ENCODE measurements at regions not wholly inside any gene's neighbourhood (a gene's known extent, or its start where the extent isn't known, plus 50 kb on each side); places are given as distances from the start of the nearest gene placed in this dataset.

DNA sequence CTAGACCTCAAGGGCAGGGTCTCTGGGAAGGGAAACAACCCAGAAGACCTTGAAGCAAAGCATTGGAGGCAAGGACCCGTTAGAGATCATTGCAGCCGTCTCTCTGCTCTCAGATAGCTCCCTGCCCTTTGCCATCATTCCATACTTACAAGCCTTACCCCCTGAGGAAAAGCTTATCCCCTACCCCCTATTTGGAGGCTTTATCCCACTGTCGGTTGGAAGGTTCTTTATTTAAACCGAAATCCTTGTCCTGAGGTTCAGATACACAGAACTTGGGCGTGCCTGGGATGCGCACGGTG, 84.4 kb downstream of the EFNB1 start:
- no peak overlapping the region for H3K27ac ChIP-seq (ENCODE audit: low read length)
- H3K36me3 ChIP-seq (ENCODE audit: control insufficient read depth in 2 of 2, extremely low read depth in 1 of 2, insufficient read depth in 1 of 2, low read length in 1 of 2): no peaks in the 10 kb centered on the region
- no peaks in the 10 kb centered on the region for H3K36me3 Mint-ChIP-seq
- H3K4me1 Mint-ChIP-seq: no peaks in the 10 kb centered on the region
- no peak overlapping the region for H3K4me3 ChIP-seq (ENCODE audit: control insufficient read depth in 1 of 2, extremely low read depth in 1 of 2, low read length in 1 of 2)
- peaks cover 6 to 38% of the 10 kb centered on the region in 2 donors for H3K27me3 Mint-ChIP-seq
- no peaks in the 10 kb centered on the region for H3K9me3 Mint-ChIP-seq
- H3K27me3 ChIP-seq (replicated peaks in 1 of 2; ENCODE audit: control insufficient read depth in 2 of 2, extremely low read depth in 1 of 2, insufficient read depth in 2 of 2, low read length in 1 of 2): peaks cover 0 to 3% of the 10 kb centered on the region in 2 experiments
- ChIA-PET POLR2A (no interaction called here), CTCF (no interaction called here)
- 67% methylated on average over 2 of the region's 7 CpGs for WGBS (ENCODE audit: insufficient coverage)
- no peaks in the 10 kb centered on the region for H3K4me1 ChIP-seq (ENCODE audit: control insufficient read depth in 1 of 2, extremely low read depth in 1 of 2, insufficient read depth in 2 of 2, low read length in 2 of 2)
- no peak overlapping the region for H3K4me3 Mint-ChIP-seq
- no peaks in the 10 kb centered on the region for H3K9me3 ChIP-seq
- H3K27ac Mint-ChIP-seq: no peak overlapping the region
- DNase-seq: no peak
- ATAC-seq (replicated peaks in 1 of 4): no peak

DNA sequence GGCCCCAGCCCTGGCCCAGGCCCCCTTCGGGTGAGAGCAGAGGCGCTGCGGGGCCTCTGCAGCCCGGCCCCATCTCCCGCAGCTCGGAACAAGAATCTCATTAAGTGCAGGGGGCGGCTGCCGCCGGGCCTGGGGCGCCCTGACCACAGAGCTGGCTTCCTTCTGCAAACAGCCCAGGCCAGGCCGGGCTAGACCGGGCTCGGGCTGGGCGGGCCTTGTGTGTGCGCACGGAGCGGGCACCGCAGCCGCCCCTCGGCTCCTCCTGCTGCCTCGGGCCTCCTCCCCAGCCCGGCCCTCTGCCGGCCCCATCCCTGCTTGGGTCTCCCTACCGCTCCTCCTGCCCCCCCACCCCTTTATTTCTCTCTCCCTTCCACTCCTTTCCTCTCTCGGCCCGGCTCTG, 83.3 kb downstream of the EFNB1 start:
- DNase-seq: no peak
- no peak for ATAC-seq (replicated peaks in 1 of 4)
- Histone ChIP-seq H3K4me1 (ENCODE audit: control insufficient read depth in 1 of 2, extremely low read depth in 1 of 2, insufficient read depth in 2 of 2, low read length in 2 of 2) (no peaks in the 10 kb centered on the region), H3K36me3 (ENCODE audit: control insufficient read depth in 2 of 2, extremely low read depth in 1 of 2, insufficient read depth in 1 of 2, low read length in 1 of 2) (no peaks in the 10 kb centered on the region), H3K27me3 (replicated peaks in 1 of 2; ENCODE audit: control insufficient read depth in 2 of 2, extremely low read depth in 1 of 2, insufficient read depth in 2 of 2, low read length in 1 of 2) (peaks cover 0 to 3% of the 10 kb centered on the region in 2 experiments), H3K4me3 (ENCODE audit: control insufficient read depth in 1 of 2, extremely low read depth in 1 of 2, low read length in 1 of 2) (no peak overlapping the region), H3K27ac (ENCODE audit: low read length) (no peak overlapping the region), H3K9me3 (no peaks in the 10 kb centered on the region)
- Mint-ChIP-seq H3K4me1 (no peaks in the 10 kb centered on the region), H3K36me3 (no peaks in the 10 kb centered on the region), H3K27ac (no peak overlapping the region), H3K9me3 (no peaks in the 10 kb centered on the region), H3K4me3 (no peak overlapping the region), H3K27me3 (peaks cover 6 to 38% of the 10 kb centered on the region in 2 donors)
- ChIA-PET CTCF (no interaction called here), POLR2A (no interaction called here)
- 28% methylated on average over 17 of the region's 26 CpGs for WGBS (ENCODE audit: insufficient coverage)

DNA sequence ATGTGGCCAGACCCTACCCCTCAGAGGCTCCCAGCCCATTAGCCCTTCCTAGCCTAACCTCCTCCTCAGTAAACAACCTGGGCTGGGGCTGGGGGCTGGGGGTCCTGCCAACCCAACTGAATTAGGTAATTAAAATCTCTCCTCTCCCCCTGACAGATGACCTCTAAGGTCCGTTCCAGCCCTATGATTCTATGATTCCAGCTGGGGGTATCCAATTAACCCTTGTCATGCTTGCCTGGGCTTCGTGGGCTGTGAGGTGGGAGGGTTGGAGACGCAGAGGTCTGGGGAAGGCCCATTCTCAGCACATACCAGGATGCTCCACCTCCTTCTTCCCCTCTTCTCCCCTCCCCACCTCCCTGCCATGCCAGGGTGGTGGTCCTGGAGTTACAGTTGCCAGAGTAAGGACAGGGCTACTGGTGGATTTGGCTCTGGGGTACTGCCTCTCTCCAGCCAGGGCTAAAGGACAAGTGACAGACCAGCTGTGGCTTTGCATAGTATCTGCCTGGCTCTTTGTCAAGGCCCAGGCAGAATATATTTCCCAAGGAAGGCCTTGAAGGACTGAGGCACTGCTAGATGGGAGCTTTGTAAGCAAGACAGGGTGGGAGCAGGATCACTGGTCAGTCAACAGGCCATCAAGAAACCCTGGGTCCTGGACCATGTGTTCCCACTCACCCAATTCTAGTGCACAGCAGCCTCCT, 82.1 kb downstream of the EFNB1 start:
- no CpG with 5 or more reads among the region's 3 CpGs for WGBS (ENCODE audit: insufficient coverage)

GRCh38 chrX:68909945-68910344, 81.1 kb downstream of the EFNB1 start:
- ChIA-PET POLR2A (no interaction called here), CTCF (no interaction called here)
- Mint-ChIP-seq H3K27ac (no peak overlapping the region), H3K9me3 (no peaks in the 10 kb centered on the region), H3K36me3 (no peaks in the 10 kb centered on the region), H3K27me3 (peaks cover 6 to 29% of the 10 kb centered on the region in 2 donors), H3K4me1 (no peaks in the 10 kb centered on the region), H3K4me3 (no peak overlapping the region)
- Histone ChIP-seq H3K9me3 (no peaks in the 10 kb centered on the region), H3K4me1 (ENCODE audit: control insufficient read depth in 1 of 2, extremely low read depth in 1 of 2, insufficient read depth in 2 of 2, low read length in 2 of 2) (no peaks in the 10 kb centered on the region), H3K27me3 (replicated peaks in 1 of 2; ENCODE audit: control insufficient read depth in 2 of 2, extremely low read depth in 1 of 2, insufficient read depth in 2 of 2, low read length in 1 of 2) (peaks cover 0 to 3% of the 10 kb centered on the region in 2 experiments), H3K27ac (ENCODE audit: low read length) (no peak overlapping the region), H3K36me3 (ENCODE audit: control insufficient read depth in 2 of 2, extremely low read depth in 1 of 2, insufficient read depth in 1 of 2, low read length in 1 of 2) (no peaks in the 10 kb centered on the region), H3K4me3 (ENCODE audit: control insufficient read depth in 1 of 2, extremely low read depth in 1 of 2, low read length in 1 of 2) (no peak overlapping the region)
- DNase-seq (no peak), ATAC-seq (replicated peaks in 1 of 4) (no peak)
- WGBS (ENCODE audit: insufficient coverage): no CpG with 5 or more reads among the region's 2 CpGs

More for the DNA sequence above, 82.1 kb downstream of the EFNB1 start:
- Mint-ChIP-seq H3K27me3 (peaks cover 6 to 33% of the 10 kb centered on the region in 2 donors), H3K9me3 (no peaks in the 10 kb centered on the region), H3K27ac (no peak overlapping the region), H3K4me1 (no peaks in the 10 kb centered on the region), H3K36me3 (no peaks in the 10 kb centered on the region), H3K4me3 (no peak overlapping the region)
- Histone ChIP-seq H3K36me3 (ENCODE audit: control insufficient read depth in 2 of 2, extremely low read depth in 1 of 2, insufficient read depth in 1 of 2, low read length in 1 of 2) (no peaks in the 10 kb centered on the region), H3K27me3 (replicated peaks in 1 of 2; ENCODE audit: control insufficient read depth in 2 of 2, extremely low read depth in 1 of 2, insufficient read depth in 2 of 2, low read length in 1 of 2) (peaks cover 0 to 3% of the 10 kb centered on the region in 2 experiments), H3K4me1 (ENCODE audit: control insufficient read depth in 1 of 2, extremely low read depth in 1 of 2, insufficient read depth in 2 of 2, low read length in 2 of 2) (no peaks in the 10 kb centered on the region), H3K9me3 (no peaks in the 10 kb centered on the region), H3K27ac (ENCODE audit: low read length) (no peak overlapping the region), H3K4me3 (ENCODE audit: control insufficient read depth in 1 of 2, extremely low read depth in 1 of 2, low read length in 1 of 2) (no peak overlapping the region)
- POLR2A ChIA-PET: no interaction called here
- DNase-seq: no peak
- no peak for ATAC-seq (replicated peaks in 1 of 4)
- CTCF ChIA-PET: interaction anchor here in 1 of 2 donors (0.5 kb wide), 1 partner anchor 23 kb away, joined by 7 read pairs; no protein-coding TSS in a partner anchor

- Histone ChIP-seq H3K27me3 (replicated peaks in 1 of 2; ENCODE audit: control insufficient read depth in 2 of 2, extremely low read depth in 1 of 2, insufficient read depth in 2 of 2, low read length in 1 of 2) (peaks cover 0 to 3% of the 10 kb centered on the region in 2 experiments), H3K36me3 (ENCODE audit: control insufficient read depth in 2 of 2, extremely low read depth in 1 of 2, insufficient read depth in 1 of 2, low read length in 1 of 2) (no peaks in the 10 kb centered on the region), H3K4me3 (ENCODE audit: control insufficient read depth in 1 of 2, extremely low read depth in 1 of 2, low read length in 1 of 2) (no peak overlapping the region), H3K9me3 (no peaks in the 10 kb centered on the region), H3K27ac (ENCODE audit: low read length) (no peak overlapping the region), H3K4me1 (ENCODE audit: control insufficient read depth in 1 of 2, extremely low read depth in 1 of 2, insufficient read depth in 2 of 2, low read length in 2 of 2) (no peaks in the 10 kb centered on the region)
- Mint-ChIP-seq H3K36me3 (no peaks in the 10 kb centered on the region), H3K27me3 (peaks cover 3 to 21% of the 10 kb centered on the region in 2 donors), H3K4me1 (no peaks in the 10 kb centered on the region), H3K4me3 (no peak overlapping the region), H3K9me3 (no peaks in the 10 kb centered on the region), H3K27ac (no peak overlapping the region)
- 80% methylated on average over 2 of the region's 5 CpGs for WGBS (ENCODE audit: insufficient coverage)
- DNase-seq (no peak), ATAC-seq (replicated peaks in 1 of 4) (no peak)
- ChIA-PET POLR2A (no interaction called here), CTCF (no interaction called here)
Observed at GRCh38 chrX:68908071-68908470, 79.2 kb downstream of the EFNB1 start.

DNA sequence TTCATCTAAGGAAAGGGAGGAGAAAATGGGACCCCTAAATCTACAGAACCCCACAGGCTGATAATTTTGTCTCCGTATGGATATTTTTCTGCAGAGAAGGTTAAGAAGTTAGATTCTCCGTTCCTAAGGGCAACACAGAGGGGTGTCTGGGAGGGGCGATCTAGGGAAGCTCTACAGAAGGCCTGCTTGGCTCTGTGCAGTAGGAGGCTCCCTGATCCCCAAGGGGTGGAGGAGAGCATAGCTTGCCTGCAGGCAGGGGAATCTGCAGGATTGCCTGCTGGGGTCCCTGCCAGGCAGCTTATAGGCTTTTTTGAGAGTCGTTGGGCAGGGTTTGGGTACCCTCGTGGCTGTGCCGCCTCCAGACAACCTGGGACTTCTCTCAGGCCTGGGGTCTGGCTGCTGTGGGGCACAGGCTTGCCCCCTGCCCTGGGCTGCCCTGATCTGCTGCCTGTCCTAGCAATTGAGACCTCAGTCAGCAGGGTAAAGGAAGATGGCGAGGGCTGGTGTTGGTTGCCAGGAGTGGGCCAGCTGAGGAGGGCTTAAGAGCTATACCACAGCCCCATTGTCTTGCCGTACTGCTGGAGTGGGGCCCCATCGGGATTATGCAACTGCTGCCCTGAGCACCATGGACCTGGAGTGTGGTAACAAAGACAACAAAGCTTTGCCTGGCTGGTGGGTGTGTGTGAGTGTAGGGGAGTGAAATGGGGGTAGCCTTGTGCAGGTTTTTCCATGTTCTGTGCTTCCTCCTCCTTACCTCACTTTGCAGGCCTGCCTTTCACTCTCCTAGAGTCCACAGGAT, 74.1 kb downstream of the EFNB1 start:
- H3K27ac ChIP-seq (ENCODE audit: low read length): no peak overlapping the region
- Mint-ChIP-seq H3K36me3 (no peaks in the 10 kb centered on the region), H3K27ac (no peak overlapping the region), H3K9me3 (no peaks in the 10 kb centered on the region), H3K27me3 (no peaks in the 10 kb centered on the region), H3K4me3 (no peak overlapping the region), H3K4me1 (no peaks in the 10 kb centered on the region)
- WGBS (ENCODE audit: insufficient coverage): 80% methylated on average over 3 of the region's 9 CpGs
- H3K27me3 ChIP-seq (replicated peaks in 1 of 2; ENCODE audit: control insufficient read depth in 2 of 2, extremely low read depth in 1 of 2, insufficient read depth in 2 of 2, low read length in 1 of 2): no peaks in the 10 kb centered on the region
- H3K9me3 ChIP-seq: no peaks in the 10 kb centered on the region
- POLR2A ChIA-PET: no interaction called here
- no peak overlapping the region for H3K4me3 ChIP-seq (ENCODE audit: control insufficient read depth in 1 of 2, extremely low read depth in 1 of 2, low read length in 1 of 2)
- DNase-seq (no peak), ATAC-seq (replicated peaks in 1 of 4) (no peak)
- no peaks in the 10 kb centered on the region for H3K36me3 ChIP-seq (ENCODE audit: control insufficient read depth in 2 of 2, extremely low read depth in 1 of 2, insufficient read depth in 1 of 2, low read length in 1 of 2)
- H3K4me1 ChIP-seq (ENCODE audit: control insufficient read depth in 1 of 2, extremely low read depth in 1 of 2, insufficient read depth in 2 of 2, low read length in 2 of 2): no peaks in the 10 kb centered on the region
- CTCF ChIA-PET: no interaction called here

Measured in T-cell (primary cell).